HG03196 (cell line): ENCODE measurements at regions not wholly inside any gene's neighbourhood (a gene's known extent, or its start where the extent isn't known, plus 50 kb on each side); places are given as distances from the start of the nearest gene placed in this dataset.

ENCODE experiments used
- ATAC-seq: cut with Tn5 transposase; IDR thresholded peaks from one replicate; pipeline ENCODE4 v1.9.1; 2021; ENCODE audit not compliant: unreplicated experiment

DNA sequence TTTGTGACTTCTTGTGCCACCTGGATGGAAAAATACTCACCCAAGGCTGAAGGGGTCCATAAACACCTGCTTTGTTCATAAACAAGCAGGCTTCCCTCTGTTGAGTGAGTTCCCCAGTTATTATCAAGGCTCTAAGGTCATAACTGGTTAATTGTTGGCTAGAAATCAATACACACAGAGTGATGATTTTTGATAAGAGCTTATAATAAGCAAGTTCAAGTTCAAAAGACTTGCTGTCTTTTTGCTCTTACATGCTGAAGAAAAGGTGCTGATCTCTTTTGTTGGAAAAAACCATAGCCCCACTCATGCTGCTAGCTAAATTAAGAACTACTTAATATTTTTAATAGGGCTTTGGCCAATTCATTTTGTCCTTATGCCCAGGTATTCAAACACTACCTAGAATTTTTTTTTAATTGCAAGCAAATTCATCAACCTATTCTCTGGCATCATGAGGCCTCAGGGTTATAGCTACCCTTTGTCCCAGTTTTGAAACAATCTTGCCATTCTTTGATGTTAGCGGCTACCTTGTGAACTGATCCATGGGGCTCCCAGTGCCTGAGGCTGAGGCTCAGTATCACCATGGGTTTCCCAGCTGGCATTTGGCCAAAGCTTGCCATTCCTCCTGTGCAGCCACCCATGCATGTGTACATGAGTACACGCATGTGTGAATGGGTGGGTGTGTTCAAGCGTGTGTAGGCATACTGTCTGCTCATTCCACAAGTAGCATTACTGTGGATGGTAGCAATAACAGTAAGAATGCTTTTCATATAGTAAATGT lies 127.6 kb upstream of the LPP start:
- ATAC-seq, result no peak

DNA sequence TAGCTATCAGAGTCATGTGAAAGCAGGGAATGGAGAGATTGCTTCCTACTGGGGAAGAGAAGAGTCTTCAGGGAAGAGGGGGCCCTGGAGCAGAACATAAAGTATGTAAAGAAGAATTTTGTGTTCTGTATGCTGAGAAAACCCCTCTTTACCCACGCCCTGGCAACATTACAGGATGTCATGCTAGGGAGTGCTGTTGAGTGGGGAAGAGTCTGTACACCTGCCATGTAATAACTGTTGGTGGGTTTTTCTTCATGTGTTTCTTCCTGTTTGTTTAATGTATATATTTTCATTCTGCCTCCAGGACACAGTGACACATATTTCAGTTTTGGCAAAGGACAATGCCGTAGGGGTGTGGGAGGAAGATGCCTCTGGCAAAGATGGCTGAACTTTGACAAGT lies 122.8 kb upstream of the LPP start:
- no peak for ATAC-seq

DNA sequence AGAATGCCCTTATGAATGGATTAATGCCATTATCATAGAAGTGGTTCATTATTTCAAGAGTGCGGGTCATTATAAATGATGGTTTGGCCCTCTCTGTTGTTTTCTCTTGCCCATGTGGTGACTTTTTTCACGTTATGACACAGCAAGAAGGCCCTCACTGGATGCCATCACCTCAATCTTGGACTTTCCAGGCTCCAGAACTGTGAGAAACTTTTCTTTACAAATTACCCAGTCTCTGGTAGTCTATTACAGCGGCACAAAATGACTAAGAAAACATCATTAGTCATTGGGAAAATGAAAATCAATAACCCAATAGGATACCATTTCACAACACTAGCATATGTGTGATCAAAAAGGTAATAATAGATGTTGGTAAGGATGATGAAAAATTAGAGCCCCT lies 119.0 kb upstream of the LPP start:
- no peak for ATAC-seq

DNA sequence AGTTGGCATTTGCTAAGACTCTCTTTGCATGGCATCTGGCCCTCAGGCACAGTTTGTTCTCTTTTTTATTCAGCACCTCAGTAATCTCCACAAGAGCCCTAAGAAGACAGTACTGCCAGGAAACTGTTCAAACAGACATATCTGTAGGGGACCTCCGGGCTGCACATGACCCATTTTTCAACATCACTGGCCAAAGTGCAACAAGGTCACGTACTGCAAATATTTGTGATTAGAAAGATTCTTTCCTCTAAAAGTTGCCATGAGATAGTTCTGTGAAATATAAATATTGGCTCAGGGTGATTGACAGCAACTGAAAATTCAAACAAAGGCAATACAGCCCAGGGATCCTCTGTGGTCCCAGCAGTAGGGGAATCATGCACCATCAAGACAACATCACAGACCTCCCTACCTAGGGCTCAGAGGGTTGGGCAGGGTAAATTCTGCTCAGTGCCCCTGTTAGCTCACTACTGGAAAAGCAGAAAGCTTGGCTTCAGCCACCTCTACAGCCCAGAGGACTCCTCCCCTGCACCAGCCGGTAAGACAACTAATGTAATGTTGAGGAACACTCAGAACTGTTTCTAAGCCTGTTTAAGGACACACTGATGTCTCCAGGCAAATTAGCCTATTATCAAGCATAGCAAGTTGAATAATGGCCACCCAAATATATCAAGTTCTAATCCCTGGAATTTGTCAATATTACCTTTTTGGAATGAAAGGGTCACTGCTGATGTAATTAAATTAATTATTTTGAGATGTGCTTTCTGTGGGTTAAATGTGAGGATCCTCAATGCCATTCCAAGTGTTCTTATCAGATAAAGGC lies 117.4 kb upstream of the LPP start:
- no peak for ATAC-seq

DNA sequence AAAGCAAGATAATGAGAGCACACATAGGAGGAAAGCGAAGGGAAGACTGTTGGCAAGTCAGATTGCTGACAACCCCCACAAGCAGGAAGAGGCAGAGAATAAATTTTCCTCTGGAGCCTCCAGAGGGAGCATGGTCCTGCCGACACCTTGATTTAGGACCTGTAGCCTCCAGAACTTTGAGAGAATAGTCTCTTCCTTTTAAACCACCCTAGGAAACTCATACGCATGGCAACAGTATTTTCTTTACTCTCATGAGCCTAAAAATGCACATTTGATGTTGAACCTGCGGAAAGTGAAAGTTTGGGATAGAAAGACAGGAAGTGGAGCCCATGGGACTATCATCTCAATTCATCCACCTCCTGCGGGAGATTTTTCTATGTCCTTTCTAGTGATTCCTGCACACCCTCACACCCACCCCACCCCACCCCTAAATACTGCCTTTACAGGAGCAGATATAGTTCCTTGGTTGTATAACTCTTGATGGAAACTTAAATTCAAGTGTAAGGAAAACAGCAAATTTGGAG lies 116.7 kb upstream of the LPP start:
- no peak for ATAC-seq

DNA sequence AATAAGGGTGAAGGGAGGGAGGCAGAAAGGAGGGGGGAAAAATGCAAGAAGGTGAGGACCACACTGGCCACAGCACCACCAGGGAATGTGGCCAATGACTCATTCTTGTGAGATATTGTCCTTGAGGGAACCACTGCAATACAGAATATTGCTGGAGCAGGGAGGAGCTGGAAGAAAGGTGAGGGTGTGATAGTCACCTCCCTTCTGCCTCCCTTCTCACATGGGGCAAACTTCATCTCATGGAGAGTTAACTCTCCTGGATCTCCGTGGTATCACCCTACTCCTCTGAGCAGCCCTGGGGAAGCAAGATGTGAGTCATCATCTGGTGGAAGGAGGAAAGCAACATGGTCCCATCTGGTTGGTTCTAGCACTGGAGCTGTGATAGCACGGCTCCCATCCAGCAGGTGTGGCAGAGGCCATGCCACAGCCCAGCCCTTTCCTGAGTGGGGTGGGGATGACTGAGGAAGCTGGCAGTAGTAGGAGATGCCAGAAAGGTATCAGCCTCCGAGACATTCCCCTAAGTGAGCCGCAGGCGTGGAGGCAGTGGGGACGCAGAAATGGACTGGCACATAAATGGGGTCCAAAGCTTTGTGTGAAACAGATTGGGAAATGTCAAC lies 115.9 kb upstream of the LPP start:
- ATAC-seq, result no peak

DNA sequence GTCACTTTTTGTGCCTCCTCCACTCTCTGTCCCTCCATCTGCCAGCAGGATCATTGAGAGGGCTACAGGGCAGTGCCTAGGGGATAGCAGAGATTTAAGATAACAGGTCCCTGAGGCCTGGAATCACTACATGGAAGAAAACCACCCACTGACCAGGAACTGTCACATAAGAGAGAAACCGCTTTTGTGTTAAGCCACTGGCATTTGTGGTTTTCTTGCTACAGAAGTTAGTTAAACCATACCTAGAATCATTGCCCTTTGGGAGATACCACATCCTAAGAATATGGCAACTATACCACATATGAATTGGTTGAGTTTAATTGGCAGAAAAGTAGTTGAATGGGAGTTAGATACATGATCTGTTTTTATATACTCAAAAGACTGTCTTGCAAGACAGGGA lies 112.8 kb upstream of the LPP start:
- ATAC-seq, result no peak

DNA sequence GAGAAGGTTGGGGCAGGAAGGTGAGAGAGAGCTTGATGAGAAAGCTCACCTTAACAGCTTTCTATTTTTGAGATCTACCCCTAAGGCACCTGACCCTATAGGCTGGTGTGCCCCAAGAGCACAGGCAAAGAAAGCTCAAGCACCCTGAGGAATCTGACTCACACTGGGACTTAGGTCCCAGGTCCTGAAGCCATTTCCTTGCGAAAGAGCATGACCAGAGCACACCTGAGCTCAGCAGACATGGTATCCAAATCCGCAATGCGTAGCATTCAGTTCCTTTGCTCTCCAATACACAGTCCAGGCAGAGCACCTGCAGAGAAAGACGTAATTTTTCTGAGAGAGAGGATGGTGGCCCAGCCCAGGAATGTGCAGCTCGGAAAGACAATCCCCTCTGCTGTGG lies 112.1 kb upstream of the LPP start:
- ATAC-seq, result no peak

DNA sequence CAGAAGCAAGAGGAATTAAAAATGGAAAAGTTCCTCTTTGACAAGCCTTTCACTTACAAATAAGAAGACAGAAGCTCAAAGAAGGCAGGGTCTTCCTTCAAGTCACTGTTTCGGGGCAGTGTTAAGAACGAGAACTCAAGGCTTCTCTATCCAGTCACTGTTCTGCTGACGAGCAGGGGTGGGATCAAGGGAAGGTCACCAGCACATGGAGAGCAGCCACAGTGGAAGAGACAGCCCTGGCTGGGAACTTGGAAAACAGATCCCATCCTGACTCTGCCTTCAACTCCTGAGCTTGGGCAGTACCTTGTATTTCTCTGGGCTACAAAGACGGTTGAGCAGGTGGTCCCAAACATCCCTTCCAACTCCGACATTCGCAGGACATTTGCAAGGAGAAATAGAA lies 111.5 kb upstream of the LPP start:
- no peak for ATAC-seq

DNA sequence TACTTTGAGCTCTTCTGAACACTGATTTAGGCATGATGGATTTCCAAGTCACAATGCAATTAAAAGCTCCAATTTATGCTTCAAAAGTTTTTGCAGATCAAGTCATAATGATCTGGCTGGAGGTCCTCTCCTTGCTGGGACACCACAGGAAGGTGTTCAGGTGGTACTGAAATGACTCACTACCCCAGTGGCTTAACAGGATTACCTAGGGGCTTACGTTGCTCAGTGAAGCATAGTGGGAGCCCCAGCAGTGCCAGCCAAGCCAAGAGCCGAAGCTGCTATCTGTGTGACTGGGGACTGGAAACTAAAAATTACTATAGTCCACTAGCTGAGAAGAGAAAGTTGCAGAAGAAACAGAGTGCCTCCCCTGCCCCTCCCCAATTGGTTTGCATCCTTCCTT lies 110.1 kb upstream of the LPP start:
- ATAC-seq, result no peak

DNA sequence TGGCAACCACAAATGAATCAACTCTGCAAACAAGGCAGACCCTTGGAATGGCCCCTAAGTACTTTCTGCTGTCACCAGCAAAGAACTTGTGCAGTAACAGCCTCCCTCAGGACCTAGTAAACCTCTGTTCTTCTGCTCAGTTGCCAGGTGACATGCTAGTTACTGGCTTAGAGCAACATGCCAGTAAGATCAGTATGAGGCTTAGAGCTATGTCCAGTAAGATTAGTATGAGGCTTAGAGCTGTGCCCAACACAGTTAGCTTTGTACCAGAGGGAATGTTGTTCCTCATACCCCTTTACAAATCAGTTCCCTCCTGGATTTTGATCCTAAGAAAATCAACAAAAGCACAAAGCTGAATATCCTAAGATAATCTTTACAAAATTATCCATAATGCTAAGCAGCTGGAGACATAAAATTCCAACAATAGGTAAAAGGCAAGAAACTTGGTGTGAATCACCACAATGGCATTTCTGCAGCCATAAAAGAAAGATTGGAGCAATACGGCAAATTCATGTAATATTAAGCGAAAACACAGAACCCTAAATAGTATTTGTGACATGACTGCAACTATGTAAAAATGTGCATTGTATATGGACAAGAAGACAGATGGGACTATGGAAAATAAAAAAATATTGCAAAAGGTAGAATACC lies 107.3 kb upstream of the LPP start:
- ATAC-seq, result no peak

DNA sequence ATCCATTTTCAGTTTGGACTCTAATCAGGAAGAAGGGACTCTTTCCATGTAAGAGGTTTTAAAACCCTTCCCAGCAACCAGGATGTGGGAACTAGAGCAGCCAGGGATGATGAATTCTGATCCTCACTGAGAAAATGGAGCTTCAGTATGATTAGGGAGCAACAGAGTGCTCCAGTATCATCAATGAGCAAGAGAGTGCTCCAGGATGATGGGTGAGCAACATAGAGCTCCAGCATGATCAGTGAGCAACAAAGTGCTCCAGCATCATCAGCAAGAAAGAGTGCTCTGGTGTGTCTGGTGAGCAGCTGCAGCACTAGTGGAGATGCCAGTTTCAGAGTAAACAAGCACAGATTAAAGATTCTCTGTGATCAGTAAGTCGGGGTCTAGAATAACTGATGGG lies 106.4 kb upstream of the LPP start:
- no peak for ATAC-seq

DNA sequence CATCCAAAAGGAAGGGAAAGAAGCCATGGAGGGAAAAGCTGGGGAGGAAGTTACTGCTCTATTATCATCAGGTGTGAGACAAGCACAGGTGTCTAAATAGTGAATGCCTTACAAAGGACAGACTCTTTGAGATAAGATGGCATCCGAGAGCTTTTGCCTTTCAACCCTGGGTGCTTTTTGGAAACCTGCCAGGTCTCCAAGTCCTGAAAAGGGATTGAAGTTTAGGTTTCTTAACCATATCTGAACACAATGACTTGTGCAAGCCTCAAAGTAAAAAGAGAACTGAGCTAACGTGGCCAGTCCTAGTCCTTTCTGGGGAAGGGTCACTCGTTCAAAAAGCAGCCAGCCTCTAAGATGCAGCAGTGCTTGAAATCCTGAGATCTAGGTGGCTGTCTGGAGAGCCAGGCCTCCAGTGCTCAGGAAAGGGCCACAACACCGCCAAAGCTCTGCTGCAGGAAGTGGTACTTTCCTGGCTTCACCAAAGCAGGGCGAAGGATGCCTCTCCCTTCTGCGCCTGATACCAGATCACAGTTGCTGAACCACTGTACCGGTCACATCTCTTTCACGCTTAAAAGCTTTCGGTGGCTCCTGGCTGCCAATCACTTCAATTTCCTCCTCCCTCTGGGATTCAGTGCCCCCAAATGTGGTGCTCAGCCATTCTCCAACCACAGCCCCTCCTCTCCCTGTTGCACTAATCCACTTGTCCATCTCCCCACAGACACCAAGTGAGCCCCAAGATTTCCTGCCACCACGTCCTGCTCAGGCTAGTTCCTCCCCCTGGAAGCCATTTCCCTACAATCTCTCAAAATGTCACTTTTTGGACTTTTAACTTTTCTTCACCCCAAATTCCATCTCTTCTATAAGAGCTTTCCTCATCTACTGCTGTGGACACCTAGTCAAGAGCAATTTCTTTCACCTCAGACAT lies 104.1 kb upstream of the LPP start:
- ATAC-seq, result no peak

DNA sequence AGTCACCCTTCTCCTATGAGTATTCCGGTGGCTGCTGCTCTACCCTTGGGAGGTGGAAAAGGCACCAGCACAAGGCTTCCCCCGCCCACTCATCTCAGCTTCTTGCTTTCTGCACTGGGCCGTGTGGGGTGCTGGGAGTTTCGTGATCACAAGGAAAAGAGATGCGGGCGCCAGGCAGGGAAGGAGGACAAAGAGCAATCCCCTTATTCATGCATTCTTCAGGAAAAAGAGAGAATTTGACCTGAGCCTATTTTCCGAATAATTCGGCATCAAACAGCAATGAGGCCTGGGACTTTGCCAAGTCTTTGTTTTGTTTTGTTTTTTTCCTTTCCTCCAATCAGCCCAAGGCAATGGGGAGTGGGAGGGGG lies 102.2 kb upstream of the LPP start:
- ATAC-seq, result no peak

DNA sequence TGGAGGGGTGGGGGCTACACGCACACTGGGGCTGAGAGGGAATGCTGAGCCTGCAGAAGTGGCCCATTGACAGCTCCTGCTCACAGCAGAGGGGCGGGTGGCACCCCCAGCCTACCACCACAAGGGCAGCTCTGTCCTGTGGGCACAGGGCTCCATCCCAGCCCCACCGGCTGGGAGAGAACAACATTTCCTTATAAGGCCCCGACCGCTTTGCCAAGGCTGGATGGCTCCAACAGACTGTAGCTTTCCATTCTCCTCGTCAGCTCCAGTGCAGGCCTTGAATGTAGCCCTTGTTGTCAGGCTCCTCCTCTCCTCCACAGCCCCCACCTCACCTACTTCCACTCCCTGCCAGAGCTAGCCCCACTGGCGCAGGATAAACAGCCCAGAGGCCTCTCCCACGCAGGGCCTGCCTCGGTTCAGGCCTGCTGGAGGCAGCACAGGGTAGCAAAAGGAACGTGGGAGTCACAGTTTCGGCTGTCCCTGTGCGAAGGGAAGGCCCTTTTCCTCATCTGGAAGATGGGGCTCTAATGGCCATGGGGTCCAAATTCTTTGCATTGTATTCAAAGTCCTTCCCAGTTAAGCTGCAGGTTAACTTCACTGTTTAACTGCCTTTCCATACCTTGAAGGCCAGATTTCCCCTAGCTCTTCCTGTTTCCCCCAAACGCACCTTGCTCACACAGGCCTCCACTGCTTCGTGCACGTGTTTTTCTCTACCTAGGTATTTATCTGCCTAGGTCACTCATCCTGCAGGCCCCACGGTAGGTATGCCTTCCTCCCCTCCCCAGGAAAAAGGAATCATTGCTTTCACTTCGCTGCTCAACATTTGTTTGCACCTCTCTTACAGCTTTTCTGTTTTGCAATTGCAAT lies 101.6 kb upstream of the LPP start:
- ATAC-seq, result no peak

DNA sequence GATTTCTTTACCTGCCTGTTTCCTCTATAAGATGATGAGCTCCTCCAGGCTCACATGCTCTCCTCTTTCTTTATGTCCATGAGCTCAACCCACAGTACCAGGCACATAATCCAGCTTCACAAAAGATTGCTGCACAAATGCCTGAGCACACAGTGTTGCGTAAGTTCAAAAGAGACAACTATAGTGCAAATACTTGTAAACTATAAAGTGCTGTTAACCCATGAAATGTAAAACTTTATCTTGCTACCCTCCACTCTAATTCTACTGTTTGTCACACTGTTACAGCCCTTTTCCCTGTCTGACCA lies 101.0 kb upstream of the LPP start:
- ATAC-seq, result no peak

DNA sequence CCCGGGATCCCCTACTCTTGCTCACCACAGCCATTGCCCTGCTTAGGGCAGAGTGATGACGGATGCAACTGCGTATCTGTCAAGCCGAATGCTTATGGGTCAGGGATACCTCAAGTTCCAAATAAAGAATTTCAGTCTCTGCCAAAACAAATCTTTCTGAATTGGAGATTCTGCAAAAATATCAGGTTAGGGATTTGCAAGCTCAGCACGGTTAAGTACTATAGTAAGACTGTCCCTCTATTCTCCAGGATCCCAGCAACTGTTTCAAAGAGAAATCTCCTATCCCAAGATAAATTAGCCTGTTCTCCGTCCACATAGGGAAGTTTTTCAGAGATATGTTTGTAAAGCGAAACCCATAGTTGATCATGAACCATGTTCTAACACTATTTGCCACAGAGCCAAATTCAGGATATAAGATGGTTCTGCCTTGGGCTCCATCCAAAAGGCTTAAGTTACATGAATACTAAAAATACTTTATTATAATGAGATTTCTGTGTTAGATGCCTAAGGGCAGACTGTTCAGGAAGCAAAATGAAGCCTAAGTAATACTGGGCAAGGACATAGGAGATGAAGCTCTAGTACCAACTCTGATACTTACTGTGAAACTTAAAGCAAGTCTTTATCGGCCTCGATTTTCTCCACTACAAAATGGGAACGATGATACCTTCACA lies 100.1 kb upstream of the LPP start:
- no peak for ATAC-seq

DNA sequence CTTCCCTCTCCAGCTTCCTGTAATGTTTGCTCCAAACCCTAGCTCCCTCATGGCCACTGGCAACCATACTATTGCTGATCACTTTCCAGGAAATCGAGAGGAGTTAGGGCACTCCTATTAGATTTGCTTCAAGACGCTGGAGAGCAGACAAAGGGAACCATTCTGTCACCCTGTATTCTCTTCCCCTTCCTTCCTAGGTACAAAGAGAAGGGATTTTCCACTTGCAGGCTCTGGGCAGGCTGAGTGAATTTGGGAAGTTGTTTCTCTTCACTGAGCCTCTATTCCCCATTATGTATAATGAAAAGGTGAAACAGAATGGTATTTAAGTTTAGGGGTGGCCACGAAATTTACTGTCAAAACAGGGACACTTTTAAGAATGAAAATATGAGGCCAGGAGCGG lies 99.4 kb upstream of the LPP start:
- ATAC-seq, result no peak

DNA sequence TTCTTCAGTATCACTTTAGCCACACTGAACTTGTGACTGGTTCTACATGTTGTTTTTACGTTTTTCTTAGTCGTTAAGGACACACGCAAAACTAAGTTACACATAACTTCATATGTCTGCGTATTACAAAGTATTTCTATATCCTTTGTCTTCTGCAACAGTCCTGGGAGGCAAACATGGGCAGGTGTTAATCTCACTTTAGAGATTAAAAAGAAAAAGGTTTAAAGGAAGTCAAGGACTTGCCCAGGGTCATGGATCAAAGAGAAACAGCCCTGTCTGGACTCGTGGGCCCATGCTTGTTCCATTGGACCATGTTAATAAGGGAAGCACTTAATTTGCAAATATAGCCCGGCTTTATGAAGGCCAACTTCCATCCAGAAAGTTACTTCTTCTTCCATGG lies 98.6 kb upstream of the LPP start:
- no peak for ATAC-seq
